ENCODE measurements at regions not wholly inside any gene's neighbourhood (a gene's known extent, or its start where the extent isn't known, plus 50 kb on each side); places are given as distances from the start of the nearest gene placed in this dataset.

- Histone ChIP-seq H3K9me3 (ENCODE audit: control insufficient read depth, insufficient read depth, low read depth, low read length) (no peaks in the 10 kb centered on the region), H3K4me3 (ENCODE audit: low read depth in 2 of 2, low read length in 2 of 2) (no peak overlapping the region), H3K4me1 (ENCODE audit: control insufficient read depth, insufficient read depth, low read length) (no peaks in the 10 kb centered on the region), H3K27ac (ENCODE audit: low read length) (no peak overlapping the region), H3K27me3 (ENCODE audit: control insufficient read depth, insufficient read depth, low read length) (peaks cover 5% of the 10 kb centered on the region), H3K36me3 (ENCODE audit: control insufficient read depth, insufficient read depth, low read length) (no peaks in the 10 kb centered on the region)
- in situ Hi-C loops (cut with HindIII; ENCODE audit: low pct_unique_long_range_greater_than_20kb, low sequenced_read_pairs) (no loop called here), intact Hi-C loops (cut with micrococcal nuclease; ENCODE audit: unreplicated experiment) (no loop called here)
- no TSS peak for BruUV-seq (replicated peaks)
- CTCF ChIA-PET, result no interaction called here
- POLR2A ChIA-PET, result no interaction called here
- DNase-seq (ENCODE audit: low read depth, low spot score) (no peak), ATAC-seq (no peak)
- TF ChIP-seq REST (IDR thresholded peaks at IDR 0.05; ENCODE audit: insufficient read depth in 1 of 2, low read depth in 2 of 2, low read length in 1 of 2) (no peak), SIN3A (IDR thresholded peaks at IDR 0.05; ENCODE audit: borderline replicate concordance, insufficient read depth, low read depth, low read length) (no peak), TCF7L2 (IDR thresholded peaks at IDR 0.05; ENCODE audit: low read depth, low read length) (no peak), POLR2AphosphoS5 (IDR thresholded peaks at IDR 0.05; ENCODE audit: low read depth, low read length) (no peak), CTCF (IDR thresholded peaks at IDR 0.05) (no peak)
These were observed 422.8 kb upstream of the HNRNPA3 start for GRCh38 chr2:176789751-176790150.

- intact Hi-C loops (cut with micrococcal nuclease; ENCODE audit: unreplicated experiment), result no loop called here
- ChIA-PET POLR2A (no interaction called here), CTCF (no interaction called here)
These were observed 422.1 kb upstream of the HNRNPA3 start for GRCh38 chr2:176790468-176790867.

More at GRCh38 chr2:176790468-176790867, 422.1 kb upstream of the HNRNPA3 start:
- Histone ChIP-seq H3K4me1 (ENCODE audit: control insufficient read depth, insufficient read depth, low read length) (no peaks in the 10 kb centered on the region), H3K36me3 (ENCODE audit: control insufficient read depth, insufficient read depth, low read length) (no peaks in the 10 kb centered on the region), H3K4me3 (ENCODE audit: low read depth in 2 of 2, low read length in 2 of 2) (no peak overlapping the region), H3K27me3 (ENCODE audit: control insufficient read depth, insufficient read depth, low read length) (peaks cover 5% of the 10 kb centered on the region), H3K9me3 (ENCODE audit: control insufficient read depth, insufficient read depth, low read depth, low read length) (no peaks in the 10 kb centered on the region), H3K27ac (ENCODE audit: low read length) (no peak overlapping the region)
- no TSS peak for BruUV-seq (replicated peaks)
- ATAC-seq (no peak), DNase-seq (ENCODE audit: low read depth, low spot score) (no peak)
- in situ Hi-C loops (cut with HindIII; ENCODE audit: low pct_unique_long_range_greater_than_20kb, low sequenced_read_pairs), result no loop called here
- TF ChIP-seq POLR2AphosphoS5 (IDR thresholded peaks at IDR 0.05; ENCODE audit: low read depth, low read length) (no peak), CTCF (IDR thresholded peaks at IDR 0.05) (no peak)
